BE2C (cell line): ENCODE measurements at regions not wholly inside any gene's neighbourhood (a gene's known extent, or its start where the extent isn't known, plus 50 kb on each side); places are given as distances from the start of the nearest gene placed in this dataset.

ENCODE experiments used
- DNase-seq: peaks from one replicate; pipeline ENCODE4 v3.0.0-alpha.2; 2020
- H3K27me3 ChIP-seq: fragments of 250-450 bp; sonication (Bioruptor Pico); 2 replicates; pipeline ENCODE4 v1.5.1; 2020; ENCODE audit warnings: mild to moderate bottlenecking
- H3K36me3 ChIP-seq: fragments of 250-450 bp; sonication (Bioruptor Pico); 2 replicates; pipeline ENCODE4 v1.5.1; 2020; ENCODE audit warnings: mild to moderate bottlenecking
- H3K4me1 ChIP-seq: fragments of 250-450 bp; sonication (Bioruptor Pico); 2 replicates; pipeline ENCODE4 v1.5.1; 2020
- H3K4me3 ChIP-seq: 2 replicates; pipeline ENCODE4 v1.5.1; 2011; ENCODE audit warnings: low read depth, low read length
- H3K9me3 ChIP-seq: fragments of 250-450 bp; sonication (Bioruptor Pico); 2 replicates; pipeline ENCODE4 v1.5.1; 2020
- CTCF ChIP-seq: IDR thresholded peaks from 2 replicates; pipeline ENCODE4 v1.5.1; 2012; ENCODE audit warnings: mild to moderate bottlenecking, low read depth, low read length

DNA sequence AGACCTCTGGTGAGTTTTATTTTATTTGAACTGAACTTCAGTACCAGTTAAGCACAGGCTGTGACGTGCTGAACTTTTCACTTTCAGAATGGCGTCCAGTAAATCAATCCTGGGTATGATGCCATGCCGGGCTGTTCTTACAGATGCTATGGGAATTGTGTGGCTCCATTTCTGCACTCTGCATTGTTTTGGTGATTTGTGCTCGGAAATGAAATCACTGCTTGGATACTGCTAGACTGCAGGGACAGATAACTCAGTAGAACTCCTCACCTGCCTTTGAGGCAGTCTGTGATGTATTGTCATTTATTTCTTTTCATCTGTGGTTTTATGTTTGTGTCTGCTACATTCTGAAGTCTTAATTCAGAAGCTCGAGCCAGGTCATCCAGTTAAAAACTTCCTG lies 172.7 kb downstream of the PTPN11 start:
- H3K9me3 ChIP-seq, result no peaks in the 10 kb centered on the region
- no peaks in the 10 kb centered on the region for H3K36me3 ChIP-seq
- no peak for TF ChIP-seq CTCF
- no peaks in the 10 kb centered on the region for H3K4me1 ChIP-seq
- H3K27me3 ChIP-seq, result no peaks in the 10 kb centered on the region
- no peak for DNase-seq
- H3K4me3 ChIP-seq, result no peak overlapping the region

DNA sequence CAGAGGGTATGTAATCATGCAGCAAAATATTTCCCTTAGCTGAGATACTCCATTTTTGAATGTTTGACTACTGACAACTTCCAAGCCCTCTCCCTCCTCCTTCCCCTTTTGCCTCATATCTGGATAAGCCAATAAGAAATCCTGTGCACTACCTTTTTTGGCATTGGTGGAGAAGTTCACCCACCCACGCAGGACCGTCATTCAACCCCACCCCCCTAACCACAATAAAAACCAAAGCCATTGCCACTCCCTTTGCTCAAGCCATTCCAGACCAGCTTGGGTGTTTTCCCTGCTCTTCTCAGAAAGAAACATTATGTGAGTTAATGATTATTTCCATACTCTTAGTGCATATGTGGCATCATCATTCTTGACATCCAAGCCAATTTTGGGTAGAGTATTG lies 176.7 kb downstream of the PTPN11 start:
- H3K27me3 ChIP-seq, result no peaks in the 10 kb centered on the region
- H3K9me3 ChIP-seq, result no peaks in the 10 kb centered on the region
- no peaks in the 10 kb centered on the region for H3K36me3 ChIP-seq
- H3K4me3 ChIP-seq, result no peak overlapping the region
- no peak for TF ChIP-seq CTCF
- DNase-seq, result no peak
- no peaks in the 10 kb centered on the region for H3K4me1 ChIP-seq

DNA sequence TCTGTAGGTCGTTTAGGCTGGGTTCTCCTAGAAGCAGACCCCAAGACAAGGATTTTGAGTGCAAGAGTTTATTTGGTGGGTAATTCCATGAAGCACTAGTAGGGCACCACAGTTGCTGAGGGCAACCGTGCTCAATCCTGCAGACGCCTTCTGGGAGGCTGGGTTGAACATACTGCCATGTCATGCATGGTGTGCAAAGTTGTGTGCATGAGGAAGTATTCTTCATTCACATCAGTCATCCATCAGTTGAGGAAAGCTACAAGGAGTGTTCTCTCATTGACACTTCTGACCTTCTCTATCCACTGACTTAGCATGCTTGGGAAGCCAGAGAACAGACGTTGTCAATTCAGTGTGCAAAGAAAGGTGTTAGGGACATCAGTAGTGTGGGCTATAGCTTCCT lies 179.2 kb downstream of the PTPN11 start:
- no peak overlapping the region for H3K4me3 ChIP-seq
- H3K27me3 ChIP-seq, result no peaks in the 10 kb centered on the region
- H3K36me3 ChIP-seq, result no peaks in the 10 kb centered on the region
- DNase-seq, result no peak
- no peaks in the 10 kb centered on the region for H3K9me3 ChIP-seq
- H3K4me1 ChIP-seq, result no peaks in the 10 kb centered on the region
- no peak for TF ChIP-seq CTCF

DNA sequence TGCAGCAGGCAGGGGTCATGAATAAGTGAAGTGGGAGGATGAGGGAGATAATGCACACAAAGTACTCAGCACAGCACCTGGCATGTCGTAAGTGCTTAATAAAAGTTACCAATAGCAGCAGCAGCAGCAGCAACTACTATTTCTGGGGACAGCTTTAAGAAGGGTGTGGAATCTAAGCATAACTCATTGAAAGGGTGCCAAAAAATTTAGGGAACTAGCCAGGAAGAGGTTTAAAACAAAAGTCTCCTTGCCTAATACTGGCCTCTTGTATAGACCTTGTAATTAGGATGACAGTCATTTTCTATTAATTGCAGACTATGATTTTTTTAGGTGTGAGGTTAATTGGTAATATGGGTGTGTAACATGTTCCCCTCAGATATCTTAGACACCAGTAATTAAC lies 179.9 kb downstream of the PTPN11 start:
- no peak for DNase-seq
- no peaks in the 10 kb centered on the region for H3K9me3 ChIP-seq
- TF ChIP-seq CTCF, result no peak

DNA sequence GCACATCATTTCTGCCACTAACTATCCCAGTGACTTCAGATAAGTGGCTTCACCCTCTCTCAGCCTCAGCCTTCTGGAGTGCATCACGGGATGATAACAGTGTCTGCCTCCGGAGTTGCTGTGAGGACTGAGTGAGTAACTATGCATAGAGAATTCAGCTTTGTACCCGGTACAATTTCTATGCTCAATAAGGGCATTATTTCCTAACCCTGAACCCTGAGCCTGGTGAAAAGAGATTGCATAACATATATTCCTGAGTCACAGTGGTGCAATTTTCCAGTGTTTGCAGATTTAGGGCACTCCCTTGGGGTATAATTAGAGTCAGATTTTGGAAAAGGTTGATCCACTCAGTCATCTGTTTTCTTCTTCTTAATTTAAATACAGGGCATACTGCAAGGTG lies 181.1 kb downstream of the PTPN11 start:
- H3K27me3 ChIP-seq, result no peaks in the 10 kb centered on the region
- H3K4me1 ChIP-seq, result no peaks in the 10 kb centered on the region
- H3K36me3 ChIP-seq, result no peaks in the 10 kb centered on the region
- DNase-seq, result no peak
- no peak overlapping the region for H3K4me3 ChIP-seq
- no peak for TF ChIP-seq CTCF
- H3K9me3 ChIP-seq, result no peaks in the 10 kb centered on the region

More for the DNA sequence above, 179.9 kb downstream of the PTPN11 start:
- H3K36me3 ChIP-seq, result no peaks in the 10 kb centered on the region
- no peaks in the 10 kb centered on the region for H3K4me1 ChIP-seq
- no peak overlapping the region for H3K4me3 ChIP-seq
- H3K27me3 ChIP-seq, result no peaks in the 10 kb centered on the region

DNA sequence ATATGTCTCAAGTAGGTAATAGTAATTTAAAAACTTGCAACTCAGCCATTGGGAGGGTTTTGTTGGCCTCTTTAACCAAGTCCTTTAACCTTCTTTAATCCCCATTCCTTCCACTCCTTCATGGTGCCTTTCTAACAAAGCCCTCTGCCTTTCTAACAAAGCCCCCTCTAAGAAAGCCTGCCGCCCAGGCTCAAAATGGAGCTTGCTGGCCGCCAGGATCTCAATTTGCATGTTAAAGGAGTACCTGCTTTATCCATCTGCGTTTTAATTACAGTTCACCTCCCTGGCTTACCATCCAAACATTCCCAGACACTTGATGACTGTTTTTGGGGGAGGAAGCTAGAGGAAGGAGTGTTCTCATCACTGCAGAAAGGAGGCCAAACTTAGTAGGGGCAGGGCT lies 183.4 kb downstream of the PTPN11 start:
- H3K9me3 ChIP-seq, result no peaks in the 10 kb centered on the region
- H3K36me3 ChIP-seq, result no peaks in the 10 kb centered on the region
- H3K4me1 ChIP-seq, result no peaks in the 10 kb centered on the region
- H3K27me3 ChIP-seq, result no peaks in the 10 kb centered on the region
- no peak for TF ChIP-seq CTCF
- H3K4me3 ChIP-seq, result no peak overlapping the region
- no peak for DNase-seq
